HEK293 (cell line): ENCODE measurements at regions not wholly inside any gene's neighbourhood (a gene's known extent, or its start where the extent isn't known, plus 50 kb on each side); places are given as distances from the start of the nearest gene placed in this dataset.

Experiments
- CTCF ChIA-PET: fragments of 350-600 bp; formaldehyde crosslinking; extraction: SDS; loops from one replicate; lab custom pipeline; 2021; ENCODE audit warnings: antibody characterized with exemption; lab: Yijun Ruan, JAX
- POLR2A ChIA-PET: fragments of 300-600 bp; formaldehyde crosslinking; extraction: SDS; loops from one replicate; lab custom pipeline; 2020; ENCODE audit warnings: antibody characterized with exemption, inconsistent platforms; lab: Yijun Ruan, JAX
- H3K27ac ChIP-seq: fragments of 200-500 bp; sonication (Bioruptor generic); 2 replicates; pipeline ENCODE4 v1.5.1; 2014; ENCODE audit warnings: low read depth, low read length, control low read depth, inconsistent platforms; ENCODE audit errors: extremely low read depth
- H3K36me3 ChIP-seq, 2 experiments: fragments of 200-500 bp in 1 of 2; sonication (Bioruptor generic) in 1 of 2; 1 replicate in 1 of 2; 2 replicates in 1 of 2; pipeline ENCODE4 v1.5.1; 2014 to 2017; ENCODE audit warnings: inconsistent platforms in 2 of 2, low read length in 2 of 2; ENCODE audit not compliant: control insufficient read depth in 2 of 2, insufficient read depth in 1 of 2
- H3K4me1 ChIP-seq: fragments of 200-500 bp; sonication (Bioruptor generic); 2 replicates; pipeline ENCODE4 v1.5.1; 2014; ENCODE audit warnings: mild to moderate bottlenecking, low read length, inconsistent platforms; ENCODE audit not compliant: control insufficient read depth, insufficient read depth
- H3K4me3 ChIP-seq: 2 replicates; pipeline ENCODE4 v1.5.1; 2011; ENCODE audit warnings: low read depth, mild to moderate bottlenecking, control low read depth, low read length, moderate library complexity
- H3K9me3 ChIP-seq: fragments of 200-500 bp; sonication (Bioruptor generic); 2 replicates; pipeline ENCODE4 v1.5.1; 2014; ENCODE audit warnings: low read depth, low read length, inconsistent platforms; ENCODE audit not compliant: control insufficient read depth, insufficient read depth
- HOXA7 ChIP-seq: sonication (generic); formaldehyde crosslinking; IDR thresholded peaks from 2 replicates; pipeline ENCODE4 v1.8.1; 2022; ENCODE audit warnings: missing genetic modification reagents, borderline replicate concordance
- KLF1 ChIP-seq: fragments of 450-650 bp; formaldehyde crosslinking; IDR thresholded peaks from 2 replicates; pipeline ENCODE4 v1.5.1; 2016; ENCODE audit warnings: missing biosample characterization, missing genetic modification characterization
- KLF9 ChIP-seq: fragments of 450-650 bp; formaldehyde crosslinking; IDR thresholded peaks from 2 replicates; pipeline ENCODE4 v1.5.1; 2016; ENCODE audit warnings: missing biosample characterization, missing genetic modification characterization, low read depth
- TRIM28 ChIP-seq: IDR thresholded peaks from 2 replicates; pipeline ENCODE4 v1.6.1; 2011; ENCODE audit warnings: low read length, control low read depth, borderline replicate concordance
- YY1 ChIP-seq: fragments of 450-650 bp; formaldehyde crosslinking; IDR thresholded peaks from 2 replicates; pipeline ENCODE4 v1.5.1; 2018; ENCODE audit warnings: missing biosample characterization, missing genetic modification characterization
- YY2 ChIP-seq: fragments of 450-650 bp; formaldehyde crosslinking; IDR thresholded peaks from 2 replicates; pipeline ENCODE4 v1.5.1; 2016; ENCODE audit warnings: missing biosample characterization, missing genetic modification characterization
- ZBTB10 ChIP-seq: fragments of 450-650 bp; formaldehyde crosslinking; IDR thresholded peaks from 2 replicates; pipeline ENCODE4 v1.5.1; 2016; ENCODE audit warnings: missing biosample characterization, missing genetic modification characterization
- ZBTB8A ChIP-seq: fragments of 450-650 bp; formaldehyde crosslinking; IDR thresholded peaks from 2 replicates; pipeline ENCODE4 v1.5.1; 2016; ENCODE audit warnings: missing biosample characterization, missing genetic modification characterization
- ZEB2 ChIP-seq: fragments of 450-650 bp; formaldehyde crosslinking; IDR thresholded peaks from 2 replicates; pipeline ENCODE4 v1.5.1; 2016; ENCODE audit warnings: missing biosample characterization, missing genetic modification characterization
- ZFP69B ChIP-seq: fragments of 450-650 bp; formaldehyde crosslinking; IDR thresholded peaks from 2 replicates; pipeline ENCODE4 v1.5.1; 2016; ENCODE audit warnings: missing biosample characterization, missing genetic modification characterization
- ZNF174 ChIP-seq: fragments of 450-650 bp; formaldehyde crosslinking; IDR thresholded peaks from 2 replicates; pipeline ENCODE4 v1.5.0; 2017; ENCODE audit warnings: missing biosample characterization, mild to moderate bottlenecking, missing genetic modification characterization
- ZNF2 ChIP-seq: fragments of 450-650 bp; formaldehyde crosslinking; IDR thresholded peaks from 2 replicates; pipeline ENCODE4 v1.5.1; 2016; ENCODE audit warnings: missing biosample characterization, missing genetic modification characterization
- ZNF214 ChIP-seq: fragments of 450-650 bp; formaldehyde crosslinking; IDR thresholded peaks from 2 replicates; pipeline ENCODE4 v1.5.1; 2017; ENCODE audit warnings: missing biosample characterization, mild to moderate bottlenecking, missing genetic modification characterization, borderline replicate concordance
- ZNF248 ChIP-seq: fragments of 450-650 bp; formaldehyde crosslinking; IDR thresholded peaks from 2 replicates; pipeline ENCODE4 v1.5.1; 2017; ENCODE audit warnings: missing biosample characterization, missing genetic modification characterization
- ZNF302 ChIP-seq: fragments of 450-650 bp; formaldehyde crosslinking; IDR thresholded peaks from 2 replicates; pipeline ENCODE4 v1.5.1; 2016; ENCODE audit warnings: missing biosample characterization, missing genetic modification characterization, low read depth
- ZNF350 ChIP-seq: fragments of 450-650 bp; formaldehyde crosslinking; IDR thresholded peaks from 2 replicates; pipeline ENCODE4 v1.5.0; 2017; ENCODE audit warnings: missing biosample characterization, mild to moderate bottlenecking, missing genetic modification characterization
- ZNF354C ChIP-seq: fragments of 450-650 bp; formaldehyde crosslinking; IDR thresholded peaks from 2 replicates; pipeline ENCODE4 v1.5.1; 2016; ENCODE audit warnings: missing biosample characterization, missing genetic modification characterization, low read depth, borderline replicate concordance
- ZNF501 ChIP-seq: fragments of 450-650 bp; formaldehyde crosslinking; IDR thresholded peaks from 2 replicates; pipeline ENCODE4 v1.5.1; 2016; ENCODE audit warnings: missing biosample characterization, missing genetic modification characterization
- ZNF513 ChIP-seq: fragments of 450-650 bp; IDR thresholded peaks from 2 replicates; pipeline ENCODE4 v1.5.1; 2018; ENCODE audit warnings: missing biosample characterization, missing genetic modification characterization
- ZNF623 ChIP-seq: fragments of 450-650 bp; formaldehyde crosslinking; IDR thresholded peaks from 2 replicates; pipeline ENCODE4 v1.5.1; 2016; ENCODE audit warnings: missing biosample characterization, missing genetic modification characterization
- ZNF658 ChIP-seq: fragments of 450-650 bp; formaldehyde crosslinking; IDR thresholded peaks from 2 replicates; pipeline ENCODE4; 2016; ENCODE audit warnings: missing biosample characterization, missing genetic modification characterization
- ZNF664 ChIP-seq: fragments of 450-650 bp; formaldehyde crosslinking; IDR thresholded peaks from 2 replicates; pipeline ENCODE4 v1.5.1; 2016; ENCODE audit warnings: missing biosample characterization, missing genetic modification characterization
- ZNF776 ChIP-seq: fragments of 450-650 bp; formaldehyde crosslinking; IDR thresholded peaks from 2 replicates; pipeline ENCODE4 v1.5.0; 2017; ENCODE audit warnings: missing biosample characterization, missing genetic modification characterization, borderline replicate concordance
- ZXDB ChIP-seq: fragments of 450-650 bp; formaldehyde crosslinking; IDR thresholded peaks from 2 replicates; pipeline ENCODE4 v1.5.1; 2016; ENCODE audit warnings: missing biosample characterization, missing genetic modification characterization
- TF ChIP-seq, protein P1 (sequence below): sonication (generic); formaldehyde crosslinking; IDR thresholded peaks from 2 replicates; pipeline ENCODE4 v1.8.1; 2022; ENCODE audit warnings: mild to moderate bottlenecking, moderate library complexity, missing genetic modification reagents

GRCh38 chr3:135788146-135788545 lies 177.4 kb upstream of the PPP2R3A start:
- Histone ChIP-seq H3K9me3 (no peaks in the 10 kb centered on the region), H3K4me3 (no peak overlapping the region), H3K4me1 (no peaks in the 10 kb centered on the region), H3K27ac (no peak overlapping the region), H3K36me3 (no peaks in the 10 kb centered on the region)
- ChIA-PET CTCF (no interaction called here), POLR2A (no interaction called here)
- no peak for TF ChIP-seq ZNF214
- TF ChIP-seq KLF1 (tag by site-specific recombination): no peak
- TF ChIP-seq ZNF776 (tag by site-specific recombination): no peak
- no peak for TF ChIP-seq ZNF623 (tag by site-specific recombination)

- H3K4me3 ChIP-seq: no peak overlapping the region
- no peaks in the 10 kb centered on the region for H3K36me3 ChIP-seq
- no peak for TF ChIP-seq ZXDB (tag by site-specific recombination)
- no peak for TF ChIP-seq TRIM28
- TF ChIP-seq ZBTB8A: no peak
- ChIA-PET CTCF (interaction anchor here (0.9 kb wide), 1 partner anchor 1111 kb away, joined by 3 read pairs; no protein-coding TSS in a partner anchor), POLR2A (no interaction called here)
- H3K27ac ChIP-seq: no peak overlapping the region
- no peaks in the 10 kb centered on the region for H3K4me1 ChIP-seq
- no peaks in the 10 kb centered on the region for H3K9me3 ChIP-seq
Measured at GRCh38 chr3:135788978-135789377, 176.6 kb upstream of the PPP2R3A start.

DNA sequence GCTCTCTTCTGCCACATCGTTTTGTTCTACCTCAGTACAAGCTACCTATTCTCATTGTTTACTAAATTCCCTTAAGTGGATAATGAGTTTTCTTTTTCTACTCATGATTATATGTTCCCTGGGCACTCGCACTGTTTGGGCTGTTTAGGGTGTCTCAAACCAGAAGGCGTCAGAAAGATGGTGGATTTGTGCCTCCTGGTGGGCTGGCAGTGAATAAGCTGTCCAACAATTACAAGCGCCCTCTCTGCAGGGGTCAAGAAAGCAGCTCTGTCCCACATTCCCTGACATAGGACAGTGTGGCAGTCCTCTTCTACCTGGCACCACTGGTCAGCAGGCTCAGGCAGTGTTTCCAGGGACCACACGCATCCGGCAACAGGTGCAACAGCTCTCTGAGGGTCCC lies 173.4 kb upstream of the PPP2R3A start:
- no peak for TF ChIP-seq ZNF302 (tag by site-specific recombination)
- no peak for TF ChIP-seq ZFP69B (tag by site-specific recombination)
- no peak for TF ChIP-seq KLF9
- TF ChIP-seq ZNF513 (tag by site-specific recombination): no peak
- no peak for TF ChIP-seq HOXA7 (CRISPR knock-in tag)
- no peak for TF ChIP-seq ZEB2 (tag by site-specific recombination)
- TF ChIP-seq, protein P1, sequence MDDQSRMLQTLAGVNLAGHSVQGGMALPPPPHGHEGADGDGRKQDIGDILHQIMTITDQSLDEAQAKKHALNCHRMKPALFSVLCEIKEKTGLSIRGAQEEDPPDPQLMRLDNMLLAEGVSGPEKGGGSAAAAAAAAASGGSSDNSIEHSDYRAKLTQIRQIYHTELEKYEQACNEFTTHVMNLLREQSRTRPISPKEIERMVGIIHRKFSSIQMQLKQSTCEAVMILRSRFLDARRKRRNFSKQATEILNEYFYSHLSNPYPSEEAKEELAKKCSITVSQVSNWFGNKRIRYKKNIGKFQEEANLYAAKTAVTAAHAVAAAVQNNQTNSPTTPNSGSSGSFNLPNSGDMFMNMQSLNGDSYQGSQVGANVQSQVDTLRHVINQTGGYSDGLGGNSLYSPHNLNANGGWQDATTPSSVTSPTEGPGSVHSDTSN (CRISPR knock-in tag): no peak
- TF ChIP-seq ZBTB10 (tag by site-specific recombination): no peak
- TF ChIP-seq YY1 (tag by site-specific recombination): no peak
- TF ChIP-seq ZNF664: no peak
- TF ChIP-seq ZNF2: no peak
- no peak for TF ChIP-seq ZNF501 (tag by site-specific recombination)
- TF ChIP-seq ZNF350 (tag by site-specific recombination): no peak
- no peak for TF ChIP-seq ZNF658
- TF ChIP-seq ZNF248 (tag by site-specific recombination): no peak
- no peak for TF ChIP-seq YY2 (tag by site-specific recombination)
- TF ChIP-seq ZNF174 (tag by site-specific recombination): no peak
- no peak for TF ChIP-seq ZNF354C (tag by site-specific recombination)
- no peaks in the 10 kb centered on the region for H3K36me3 ChIP-seq
- POLR2A ChIA-PET: no interaction called here
- CTCF ChIA-PET: interaction anchor here (1.0 kb wide), 1 partner anchor 102 kb away, joined by 3 read pairs; no protein-coding TSS in a partner anchor
- no peak overlapping the region for H3K27ac ChIP-seq
- H3K4me1 ChIP-seq: no peaks in the 10 kb centered on the region
- no peaks in the 10 kb centered on the region for H3K9me3 ChIP-seq
- no peak overlapping the region for H3K4me3 ChIP-seq
